Head of caudate nucleus (tissue), 42 donors: ENCODE measurements at regions not wholly inside any gene's neighbourhood (a gene's known extent, or its start where the extent isn't known, plus 50 kb on each side); places are given as distances from the start of the nearest gene placed in this dataset.
"Not testable (repeated sequence)": the region's sequence is repeated elsewhere in the genome, so short reads cannot be mapped to it uniquely, and the experiment has no call there.

Experiments
- DNase-seq, 42 donors: peaks; one replicate each; pipeline versions ENCODE4 v3.0.0 to v3.0.0-alpha.2; 2020 to 2021; ENCODE audit warnings: mixed read lengths in 7 of 42
- intact Hi-C: fragments of 100-400 bp; cut with DNase I; formaldehyde crosslinking; loops from one replicate; pipeline ENCODE4 v1.15.0; 2022

GRCh38 chr12:17060260-17060659 is 454.3 kb upstream of the LMO3 start:
- intact Hi-C loops = no loop called here
- DNase-seq = no peak

GRCh38 chr12:17056546-17056945 is 450.6 kb upstream of the LMO3 start:
- DNase-seq = no peak
- intact Hi-C loops = no loop called here

GRCh38 chr12:17038923-17039322 is 433.0 kb upstream of the LMO3 start:
- intact Hi-C loops = no loop called here
- DNase-seq = no peak

GRCh38 chr12:17035372-17035771 is 429.4 kb upstream of the LMO3 start:
- intact Hi-C loops = no loop called here
- no peak for DNase-seq

GRCh38 chr12:17030338-17030737 is 424.4 kb upstream of the LMO3 start:
- intact Hi-C loops = no loop called here
- no peak for DNase-seq

GRCh38 chr12:17028348-17028747 is 422.4 kb upstream of the LMO3 start:
- intact Hi-C loops = no loop called here
- DNase-seq = peak in 1 of 42 donors; percentile 38

- intact Hi-C loops, DNase-seq: not testable (repeated sequence)
Observed at GRCh38 chr12:17025424-17025823, 419.5 kb upstream of the LMO3 start.

- intact Hi-C loops = no loop called here
Observed at GRCh38 chr12:17020765-17021164, 414.8 kb upstream of the LMO3 start.

GRCh38 chr12:17017402-17017801 is 411.4 kb upstream of the LMO3 start:
- no peak for DNase-seq
- intact Hi-C loops = no loop called here

More at GRCh38 chr12:17020765-17021164, 414.8 kb upstream of the LMO3 start:
- DNase-seq = no peak

GRCh38 chr12:17016116-17016864 is 410.3 kb upstream of the LMO3 start:
- no peak for DNase-seq
- intact Hi-C loops = no loop called here

GRCh38 chr12:17015501-17015900 is 409.5 kb upstream of the LMO3 start:
- intact Hi-C loops = no loop called here
- no peak for DNase-seq

- DNase-seq, intact Hi-C loops: not testable (repeated sequence)
Observed at GRCh38 chr12:17007442-17008040, 401.6 kb upstream of the LMO3 start.

GRCh38 chr12:16998538-16998937 is 392.6 kb upstream of the LMO3 start:
- intact Hi-C loops, DNase-seq: not testable (repeated sequence)

GRCh38 chr12:16984484-16984883 is 378.5 kb upstream of the LMO3 start:
- no peak for DNase-seq
- intact Hi-C loops = no loop called here

GRCh38 chr12:16972923-16973770 is 367.2 kb upstream of the LMO3 start:
- no peak for DNase-seq
- intact Hi-C loops = no loop called here

GRCh38 chr12:16962889-16963288 is 356.9 kb upstream of the LMO3 start:
- DNase-seq = no peak
- intact Hi-C loops = no loop called here

- DNase-seq = no peak
- intact Hi-C loops = no loop called here
Observed at GRCh38 chr12:16955083-16955657, 349.2 kb upstream of the LMO3 start.

GRCh38 chr12:16949871-16950667 is 344.1 kb upstream of the LMO3 start:
- intact Hi-C loops = no loop called here
- DNase-seq = no peak

GRCh38 chr12:16949371-16949770 is 343.4 kb upstream of the LMO3 start:
- intact Hi-C loops = no loop called here
- no peak for DNase-seq
